Lower leg skin (tissue), 4 donors: ENCODE measurements at regions not wholly inside any gene's neighbourhood (a gene's known extent, or its start where the extent isn't known, plus 50 kb on each side); places are given as distances from the start of the nearest gene placed in this dataset.

Experiments used
- DNase-seq, 2 donors: peaks; one replicate each; pipeline ENCODE4 v3.0.0-alpha.2; 2019; ENCODE audit warnings: low spot score in 2 of 2
- H3K4me3 ChIP-seq: fragments of 200-600 bp; sonication (generic); 2 replicates; pipeline ENCODE4 v1.5.1; 2017; ENCODE audit warnings: mild to moderate bottlenecking, low read depth; ENCODE audit not compliant: poor library complexity, severe bottlenecking
- CTCF ChIP-seq, 3 donors: fragments of 450-650 bp; IDR thresholded peaks; one replicate each; pipeline ENCODE4 v1.5.1; 2016; ENCODE audit warnings: antibody characterized with exemption in 3 of 3, mild to moderate bottlenecking in 3 of 3, moderate library complexity in 2 of 3
- POLR2A ChIP-seq, 2 donors: fragments of 450-650 bp; IDR thresholded peaks; one replicate each; pipeline ENCODE4 v1.6.1; 2016 to 2017; ENCODE audit warnings: antibody characterized with exemption in 2 of 2, mild to moderate bottlenecking in 1 of 2, moderate library complexity in 1 of 2
- WGBS, 2 donors: methylation state at CpG; one replicate each; pipeline ENCODE4 v1.1.5; 2018; 5-methylcytosine and 5-hydroxymethylcytosine counted together
- intact Hi-C: fragments of 100-400 bp; cut with DNase I; formaldehyde crosslinking; loops from one replicate; pipeline ENCODE4 v1.15.0; 2023; ENCODE audit warnings: low total_unique reads

GRCh38 chr17:77025781-77026180 is 115.0 kb upstream of the SEC14L1 start:
- no peak for DNase-seq
- H3K4me3 ChIP-seq = no peak overlapping the region
- intact Hi-C loops = no loop called here
- WGBS, 2 donors = 77 to 80% methylated on average over 2 of the region's 2 CpGs
- no peak for TF ChIP-seq CTCF (IDR thresholded peaks at IDR 0.05)
- no peak for TF ChIP-seq POLR2A (IDR thresholded peaks at IDR 0.05)

- TF ChIP-seq CTCF (IDR thresholded peaks at IDR 0.05) (no peak), POLR2A (IDR thresholded peaks at IDR 0.05) (no peak)
- no peak for DNase-seq
- intact Hi-C loops = no loop called here
- H3K4me3 ChIP-seq = no peak overlapping the region
- WGBS, 2 donors = 82 to 83% methylated on average over 3 of the region's 3 CpGs
Observed at GRCh38 chr17:77027271-77027889, 113.4 kb upstream of the SEC14L1 start.

- 86 to 94% methylated on average over 8 of the region's 8 CpGs for WGBS, 2 donors
- no peak overlapping the region for H3K4me3 ChIP-seq
- intact Hi-C loops = no loop called here
- TF ChIP-seq POLR2A (IDR thresholded peaks at IDR 0.05) (no peak), CTCF (IDR thresholded peaks at IDR 0.05) (no peak)
- no peak for DNase-seq
Observed at GRCh38 chr17:77028900-77029299, 111.9 kb upstream of the SEC14L1 start.

GRCh38 chr17:77032929-77033328 is 107.8 kb upstream of the SEC14L1 start:
- DNase-seq = no peak
- intact Hi-C loops = no loop called here
- TF ChIP-seq CTCF (IDR thresholded peaks at IDR 0.05) = no peak
- no peak for TF ChIP-seq POLR2A (IDR thresholded peaks at IDR 0.05)
- WGBS, 2 donors = 80 to 93% methylated on average over 4 of the region's 4 CpGs
- H3K4me3 ChIP-seq = no peak overlapping the region

GRCh38 chr17:77033892-77034404 is 106.8 kb upstream of the SEC14L1 start:
- intact Hi-C loops = no loop called here
- TF ChIP-seq POLR2A (IDR thresholded peaks at IDR 0.05) = no peak
- TF ChIP-seq CTCF (IDR thresholded peaks at IDR 0.05) = no peak
- no peak overlapping the region for H3K4me3 ChIP-seq
- 66 to 71% methylated on average over 13 of the region's 13 CpGs for WGBS, 2 donors
- no peak for DNase-seq
